HG03066 (cell line): ENCODE measurements at regions not wholly inside any gene's neighbourhood (a gene's known extent, or its start where the extent isn't known, plus 50 kb on each side); places are given as distances from the start of the nearest gene placed in this dataset.

Experiments used
- ATAC-seq: cut with Tn5 transposase; IDR thresholded peaks from one replicate; pipeline ENCODE4 v1.9.1; 2021; ENCODE audit warnings: low read depth; ENCODE audit not compliant: unreplicated experiment

DNA sequence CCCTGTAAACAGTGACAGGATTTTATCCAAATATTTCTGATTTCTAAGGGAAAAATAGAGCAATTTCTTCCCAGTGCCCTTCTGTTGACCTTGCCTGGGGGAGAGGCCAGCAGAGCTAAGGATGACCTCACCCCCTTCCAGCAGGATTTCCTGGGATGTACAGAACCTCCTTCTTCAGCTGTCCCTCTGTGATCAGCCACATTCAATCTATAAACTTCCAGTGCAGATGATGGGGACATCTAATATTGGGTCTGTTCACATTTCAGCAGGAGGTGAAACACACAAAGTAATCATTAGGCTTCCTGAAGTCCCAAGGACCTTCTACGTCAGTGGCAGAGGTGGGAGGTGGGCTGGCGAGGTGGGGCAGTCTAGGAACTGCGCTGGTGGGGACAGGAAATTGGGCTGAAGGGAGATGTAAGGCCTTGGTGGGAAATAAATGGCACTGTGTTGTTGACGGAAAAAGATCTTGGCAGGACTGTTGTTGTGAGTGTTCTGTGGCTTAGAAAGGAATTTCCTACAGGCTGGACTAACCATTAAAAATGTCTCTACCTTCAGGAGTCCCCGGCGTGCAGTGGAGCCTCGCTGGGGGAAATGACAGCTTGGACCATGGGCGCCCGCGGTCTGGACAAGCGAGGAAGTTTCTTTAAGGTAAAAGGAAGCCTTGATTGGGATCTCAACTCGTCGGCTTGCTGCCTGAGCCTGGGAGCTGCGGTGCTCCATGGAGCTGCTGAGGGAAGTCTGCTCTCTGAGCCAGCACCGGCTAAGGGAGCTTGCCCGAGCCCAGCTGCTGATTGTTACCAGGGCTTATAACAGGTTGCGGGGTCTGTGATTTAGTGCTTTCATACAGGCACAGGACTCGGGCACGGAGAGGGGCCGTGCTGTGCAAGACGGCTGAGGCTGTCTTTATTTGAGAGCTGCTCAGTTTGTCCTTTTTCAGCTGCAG lies 127.9 kb upstream of the NAA20 start:
- ATAC-seq = no peak

DNA sequence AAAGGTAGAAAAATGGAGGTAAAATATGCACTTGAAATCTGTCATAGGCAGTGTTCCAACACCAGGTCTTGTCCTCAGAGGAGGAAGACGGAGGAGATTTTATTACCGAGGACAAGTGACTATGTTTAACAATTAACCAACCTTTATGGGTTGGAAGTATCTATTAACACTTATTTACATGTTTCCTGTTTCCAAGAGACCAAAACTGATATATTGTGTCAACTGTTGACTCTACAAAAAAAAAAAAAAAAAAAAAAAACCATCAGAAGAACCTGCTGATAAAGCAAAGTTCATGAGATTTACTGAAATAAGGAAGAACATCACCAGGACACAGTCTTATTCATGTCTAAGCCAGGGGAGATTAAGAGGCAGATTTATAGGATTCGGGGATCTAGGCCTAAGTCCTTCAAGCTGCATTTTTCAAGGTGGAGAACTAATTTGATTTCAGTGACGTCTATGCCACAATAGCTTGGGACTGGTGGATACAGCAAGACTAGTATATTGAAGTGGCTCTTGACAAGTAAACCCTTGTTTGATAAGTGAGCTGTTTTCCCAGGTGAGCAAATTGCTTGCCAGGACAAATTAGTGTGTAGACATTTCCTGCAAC lies 126.6 kb upstream of the NAA20 start:
- no peak for ATAC-seq

- ATAC-seq = no peak
Measured at GRCh38 chr20:19893356-19893755, 123.8 kb upstream of the NAA20 start.

DNA sequence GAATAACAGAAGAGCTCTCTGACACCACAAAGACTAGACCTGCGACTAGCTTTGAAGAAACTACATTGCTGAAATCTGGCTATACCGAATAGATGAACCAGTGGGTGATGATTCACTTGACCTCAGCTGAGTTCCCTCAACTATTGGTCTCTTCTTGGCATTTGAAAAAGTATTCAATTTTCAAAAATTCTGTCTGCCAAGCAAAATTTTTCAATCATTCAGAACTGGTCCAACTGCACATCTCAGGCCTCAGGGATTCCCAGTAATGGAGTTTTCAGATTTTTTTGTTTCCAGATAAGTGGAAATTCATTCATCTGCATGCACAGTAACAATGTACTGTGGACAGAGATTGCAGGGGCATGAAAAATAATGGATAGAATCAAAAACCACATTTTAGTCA lies 121.4 kb upstream of the NAA20 start:
- no peak for ATAC-seq

GRCh38 chr20:19897891-19898290 lies 119.3 kb upstream of the NAA20 start:
- no peak for ATAC-seq

GRCh38 chr20:19901226-19901625 lies 115.9 kb upstream of the NAA20 start:
- no peak for ATAC-seq

DNA sequence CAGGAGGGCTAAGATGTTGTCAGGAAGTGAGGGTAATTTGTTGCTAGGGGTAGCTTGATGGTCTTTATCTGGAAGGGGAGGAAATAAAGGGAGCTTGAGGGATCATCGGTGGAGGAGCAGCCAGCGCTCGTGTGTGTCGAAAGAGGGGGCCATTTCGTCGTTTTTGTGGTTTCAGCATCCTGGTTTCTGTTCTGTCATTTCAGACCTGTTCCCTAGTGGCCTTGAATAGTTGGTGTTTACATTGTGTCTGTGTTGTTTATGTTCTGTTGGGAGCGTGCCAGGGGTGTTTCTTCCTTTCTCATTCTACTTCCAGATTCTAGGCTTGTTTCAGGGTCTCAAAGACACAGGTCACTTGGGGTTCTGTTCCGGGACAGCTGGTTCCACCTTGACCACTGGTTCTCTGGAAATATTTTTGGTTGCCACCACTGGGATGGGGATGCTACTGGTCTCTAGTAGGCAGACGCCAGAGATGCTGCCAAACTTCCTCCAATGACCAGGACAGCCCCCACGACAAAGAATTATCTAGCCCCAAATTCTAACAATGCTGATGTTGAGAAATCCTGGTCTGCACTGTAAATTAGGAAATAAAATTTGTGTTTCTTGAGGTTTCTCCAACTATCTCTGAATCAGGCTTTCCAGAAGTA lies 113.9 kb upstream of the NAA20 start:
- no peak for ATAC-seq

GRCh38 chr20:19907326-19908056 lies 109.7 kb upstream of the NAA20 start:
- no peak for ATAC-seq

- ATAC-seq = no peak
Measured at GRCh38 chr20:19908576-19908975, 108.6 kb upstream of the NAA20 start.

- ATAC-seq = no peak
Measured at GRCh38 chr20:19909725-19910124, 107.4 kb upstream of the NAA20 start.

GRCh38 chr20:19911810-19912382 lies 105.3 kb upstream of the NAA20 start:
- ATAC-seq = no peak

GRCh38 chr20:19913349-19913748 lies 103.8 kb upstream of the NAA20 start:
- no peak for ATAC-seq

- ATAC-seq = no peak
Measured at GRCh38 chr20:19913927-19914614, 103.1 kb upstream of the NAA20 start.

DNA sequence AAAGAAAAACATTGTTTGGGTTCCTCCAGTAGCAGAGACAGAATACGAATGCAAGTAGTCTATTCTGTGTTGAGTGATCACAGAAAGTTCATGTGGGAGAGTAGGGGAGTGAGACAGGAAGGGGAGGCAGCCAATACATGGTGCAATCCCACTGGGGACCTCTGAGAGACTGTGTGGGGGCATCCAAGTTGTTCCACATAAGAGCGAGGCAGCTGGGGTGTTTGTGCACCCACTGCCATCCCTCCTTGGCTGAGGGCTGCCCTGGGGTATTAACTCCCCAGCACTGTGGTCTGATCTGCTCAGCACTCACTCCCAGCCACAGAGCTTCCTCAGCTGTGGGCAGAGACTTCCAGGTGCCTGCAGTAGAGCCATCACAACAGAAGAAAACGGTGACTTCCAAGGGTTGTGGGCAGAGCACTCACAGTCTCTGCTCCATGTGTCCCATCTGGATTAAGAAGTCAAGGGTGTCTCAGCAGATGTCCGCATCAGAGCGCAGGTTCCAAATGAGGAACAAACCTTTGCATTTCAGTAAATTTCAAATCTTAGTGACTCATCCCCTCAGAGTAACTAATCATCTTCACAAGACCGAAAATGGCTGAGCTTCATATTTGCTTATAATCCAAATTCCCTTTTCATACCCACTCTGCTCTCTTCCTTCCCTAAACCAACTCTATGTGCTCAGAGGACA lies 101.9 kb upstream of the NAA20 start:
- ATAC-seq = no peak

- no peak for ATAC-seq
Measured at GRCh38 chr20:19916531-19917485, 100.4 kb upstream of the NAA20 start.

DNA sequence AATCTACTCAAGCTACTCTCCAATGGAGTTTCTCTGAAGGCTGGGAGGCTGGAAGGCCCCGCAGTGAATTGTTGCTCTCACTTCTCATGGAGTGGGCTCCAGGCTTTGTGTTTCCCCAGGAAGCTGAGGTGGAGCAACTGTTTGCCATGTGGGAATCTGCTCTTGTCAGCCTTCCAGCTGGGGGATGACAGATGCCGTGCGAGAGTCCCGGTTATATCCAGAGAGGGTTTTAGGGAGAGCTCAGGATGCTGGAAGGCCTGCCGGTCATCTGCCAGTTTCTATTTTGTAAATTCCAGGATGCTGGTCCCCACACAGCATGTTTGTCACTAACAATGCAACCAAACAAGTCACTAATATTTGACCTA lies 98.2 kb upstream of the NAA20 start:
- no peak for ATAC-seq

GRCh38 chr20:19920381-19921138 lies 96.6 kb upstream of the NAA20 start:
- no peak for ATAC-seq
